Skin epidermis (tissue), 12 donors: ENCODE measurements at regions not wholly inside any gene's neighbourhood (a gene's known extent, or its start where the extent isn't known, plus 50 kb on each side); places are given as distances from the start of the nearest gene placed in this dataset.
"Not testable (repeated sequence)": the region's sequence is repeated elsewhere in the genome, so short reads cannot be mapped to it uniquely, and the experiment has no call there.

ENCODE experiments used
- H3K27ac ChIP-seq, 21 experiments: fragments of 200-600 bp; sonication (generic) in 11 of 21; one replicate each; pipeline ENCODE4 v1.5.0; 2020; ENCODE audit warnings: mild to moderate bottlenecking in 3 of 21, inconsistent platforms in 2 of 21, moderate library complexity in 2 of 21
- H3K4me3 ChIP-seq, 7 experiments: fragments of 200-600 bp; sonication (generic) in 2 of 7; one replicate each; pipeline ENCODE4 v1.5.0; 2020; ENCODE audit warnings: inconsistent platforms in 2 of 7, mild to moderate bottlenecking in 2 of 7, moderate library complexity in 1 of 7

DNA sequence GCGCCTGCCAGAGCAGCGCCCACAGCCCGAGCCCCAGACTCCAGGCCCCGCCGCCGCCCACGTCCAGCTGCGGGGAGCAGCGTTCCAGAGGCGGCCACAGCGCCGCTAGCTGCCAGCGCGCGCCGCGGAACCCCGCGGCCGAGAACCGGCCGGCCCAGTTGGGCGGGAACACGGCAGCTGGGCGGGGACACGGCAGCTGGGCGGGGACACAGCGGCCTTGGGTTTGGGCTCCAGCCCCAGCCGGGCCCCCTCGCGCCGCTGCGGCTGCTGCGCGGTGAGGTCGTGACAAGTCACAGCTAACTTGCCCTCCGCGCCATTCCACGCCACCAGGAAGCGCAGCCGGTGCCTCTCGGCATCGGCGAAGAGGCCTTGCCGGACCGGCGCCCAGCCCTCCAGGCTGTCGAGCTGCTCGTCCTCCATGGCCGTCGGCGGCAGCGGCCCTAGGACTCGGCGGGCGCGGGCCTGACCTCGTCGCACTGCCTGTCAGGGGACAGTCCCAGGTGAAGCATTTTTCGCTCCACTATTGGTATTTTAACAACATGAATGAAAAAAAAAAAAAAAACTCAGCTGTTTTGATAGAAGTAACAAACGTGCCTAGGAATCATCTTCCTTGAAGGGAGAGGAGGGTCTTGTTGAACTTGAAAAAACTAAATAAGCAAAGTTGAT, 56.6 kb upstream of the GOLGA8N start:
- peak overlapping the region in 18 of 21 experiments; percentile 50 to 84 (median 77) for H3K27ac ChIP-seq
- H3K4me3 ChIP-seq = peak overlapping the region; percentile 39 to 54 (median 44)

DNA sequence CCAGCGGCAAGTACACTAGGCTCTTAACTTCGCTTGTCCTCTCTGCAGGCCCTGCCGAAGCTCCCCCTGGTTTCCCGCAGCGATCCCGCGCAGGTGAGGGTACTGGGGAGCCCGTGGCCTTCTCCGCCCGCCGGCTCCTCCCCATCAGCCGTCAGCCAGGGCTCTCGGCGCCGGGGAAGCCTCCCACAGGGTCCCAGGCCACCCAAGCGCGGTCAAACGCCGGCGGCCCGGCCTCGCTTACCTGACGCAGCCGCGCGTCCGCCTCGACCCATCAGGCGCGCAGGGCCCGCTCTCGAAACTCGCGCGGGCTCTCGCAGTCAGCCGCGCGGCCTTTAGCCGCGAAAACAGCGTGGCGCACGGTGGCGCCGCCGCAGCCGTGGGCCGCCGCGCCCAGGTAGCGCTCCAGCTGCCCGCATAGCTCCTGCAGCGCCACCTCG, 57.2 kb upstream of the GOLGA8N start:
- not testable (repeated sequence) for H3K27ac ChIP-seq
- H3K4me3 ChIP-seq = peak overlapping the region in 2 of 7 experiments; percentile 39 to 54

DNA sequence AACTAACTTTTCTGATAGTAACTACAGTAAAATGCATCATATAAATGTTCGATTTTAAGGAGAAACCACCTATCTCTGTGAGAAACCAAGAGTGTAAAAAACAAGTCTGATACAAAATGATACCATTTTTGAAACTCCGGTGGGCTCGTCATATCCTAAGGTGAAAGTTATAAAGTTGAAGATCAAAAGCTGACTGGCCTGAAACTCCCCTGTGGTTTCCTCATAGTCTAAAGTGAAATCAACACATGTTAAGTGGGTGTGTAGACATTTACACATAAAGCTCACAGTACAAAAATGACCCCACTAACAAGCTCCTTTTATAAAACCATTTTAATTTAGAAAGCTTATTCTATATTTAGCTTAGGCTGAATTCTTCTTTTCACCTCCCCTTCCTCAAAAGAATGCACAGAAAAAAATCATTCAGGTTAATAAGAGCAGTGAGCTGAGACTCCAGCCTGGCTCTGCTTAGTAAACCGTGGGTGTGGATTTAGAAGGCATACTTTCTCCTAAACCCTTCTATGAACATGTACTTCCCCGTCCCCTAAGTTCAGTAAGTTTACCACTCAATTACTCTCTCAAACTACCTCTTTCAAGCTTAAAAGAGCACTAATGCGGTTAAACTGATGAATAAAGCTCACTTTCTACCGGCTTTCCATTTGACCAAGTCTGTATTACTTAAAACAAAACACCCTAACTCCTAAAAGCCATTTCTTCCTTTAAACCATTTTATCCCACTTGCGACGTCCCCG, 57.9 kb upstream of the GOLGA8N start:
- H3K27ac ChIP-seq, H3K4me3 ChIP-seq: not testable (repeated sequence)

DNA sequence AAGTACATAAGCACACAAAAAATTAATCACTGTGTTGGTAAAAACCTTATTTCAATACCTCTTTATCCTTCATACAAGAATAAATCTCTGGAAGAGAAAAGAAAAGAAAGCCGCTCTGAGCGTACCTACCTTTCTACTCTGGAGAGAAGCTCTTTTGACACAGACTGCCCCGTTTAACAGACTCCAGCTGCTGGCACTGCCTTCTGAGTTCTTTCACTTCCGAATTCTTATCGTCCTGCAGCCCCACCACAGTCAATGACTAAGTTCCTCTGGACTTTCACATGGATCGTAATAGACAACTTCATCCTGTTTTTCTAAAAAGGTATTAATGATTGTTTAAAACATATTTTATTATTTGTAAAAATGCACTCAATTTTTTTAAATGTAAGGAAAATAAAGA, 67.5 kb upstream of the GOLGA8O start:
- H3K4me3 ChIP-seq, H3K27ac ChIP-seq: not testable (repeated sequence)

DNA sequence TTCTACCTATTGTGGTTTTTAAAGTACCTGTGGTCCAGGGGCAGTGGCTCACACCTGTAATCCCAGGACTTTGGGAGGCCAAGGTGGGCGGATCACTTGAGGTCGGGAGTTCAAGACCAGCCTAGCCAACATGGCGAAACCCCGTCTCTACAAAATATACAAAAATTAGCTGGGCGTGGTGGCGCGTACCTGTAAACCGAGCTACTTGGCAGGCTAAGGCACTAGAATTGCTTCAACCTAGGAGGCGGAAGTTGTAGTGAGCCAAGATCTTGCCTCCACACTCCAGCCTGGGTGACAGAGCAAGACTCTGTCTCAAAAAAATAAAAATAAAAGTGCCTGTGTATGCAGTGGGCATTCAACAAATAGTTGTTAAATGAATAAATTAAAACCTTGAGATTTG, 67.0 kb upstream of the GOLGA8O start:
- H3K4me3 ChIP-seq, H3K27ac ChIP-seq: not testable (repeated sequence)

DNA sequence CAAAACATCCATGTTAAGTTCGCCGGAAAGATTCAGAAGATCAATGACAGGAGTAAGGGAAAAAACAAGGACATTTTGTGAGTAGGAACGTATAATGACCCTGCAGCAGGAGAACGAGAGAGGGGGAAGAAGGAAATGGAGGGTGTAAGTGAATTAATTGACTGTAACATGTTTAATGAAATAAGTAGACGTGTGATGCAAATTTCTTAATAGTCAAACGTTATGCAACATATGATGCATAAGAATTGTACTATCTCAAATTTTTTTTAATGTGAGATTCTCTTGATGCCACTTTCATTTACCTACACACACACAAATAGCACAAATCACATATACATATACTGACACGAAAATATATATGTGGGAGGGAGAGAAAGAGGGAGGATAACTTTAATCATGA, 63.5 kb upstream of the GOLGA8O start:
- not testable (repeated sequence) for H3K27ac ChIP-seq, H3K4me3 ChIP-seq

DNA sequence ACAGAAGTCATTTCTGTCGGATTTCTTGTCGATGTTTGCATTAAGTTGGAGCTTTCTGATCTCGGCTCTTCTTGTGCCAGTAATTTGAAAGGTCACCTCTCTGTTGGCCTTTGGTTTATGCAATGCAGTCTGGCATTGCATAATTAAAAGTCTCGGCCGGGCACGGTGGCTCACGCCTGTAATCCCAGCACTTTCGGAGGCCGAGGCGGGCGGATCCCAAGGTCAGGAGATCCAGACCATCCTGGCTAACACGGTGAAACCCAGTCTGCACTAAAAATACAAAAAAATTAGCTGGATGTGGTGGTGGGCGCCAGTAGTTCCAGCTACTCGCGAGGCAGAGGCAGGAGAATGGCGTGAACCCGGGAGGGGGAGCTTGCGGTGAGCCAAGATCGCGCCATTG, 62.6 kb upstream of the GOLGA8O start:
- not testable (repeated sequence) for H3K27ac ChIP-seq, H3K4me3 ChIP-seq

DNA sequence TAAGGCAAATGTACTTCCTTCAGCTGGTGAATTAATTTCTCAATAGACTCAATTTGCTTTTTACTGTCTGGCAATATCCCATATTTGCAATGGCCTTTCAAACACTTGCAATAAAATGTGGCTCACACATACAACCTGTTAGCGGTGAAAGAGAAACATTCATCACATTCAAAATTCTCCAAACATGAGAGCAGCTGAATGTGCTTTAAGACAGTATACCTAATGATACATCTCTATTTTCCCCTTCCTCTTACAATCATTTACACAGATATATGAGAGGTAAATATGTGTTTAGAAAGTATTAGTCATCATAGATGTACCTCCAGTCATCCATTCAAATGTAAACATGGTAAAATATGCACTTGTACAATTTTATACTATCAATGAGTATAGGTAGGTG, 61.5 kb upstream of the GOLGA8O start:
- H3K27ac ChIP-seq, H3K4me3 ChIP-seq: not testable (repeated sequence)

DNA sequence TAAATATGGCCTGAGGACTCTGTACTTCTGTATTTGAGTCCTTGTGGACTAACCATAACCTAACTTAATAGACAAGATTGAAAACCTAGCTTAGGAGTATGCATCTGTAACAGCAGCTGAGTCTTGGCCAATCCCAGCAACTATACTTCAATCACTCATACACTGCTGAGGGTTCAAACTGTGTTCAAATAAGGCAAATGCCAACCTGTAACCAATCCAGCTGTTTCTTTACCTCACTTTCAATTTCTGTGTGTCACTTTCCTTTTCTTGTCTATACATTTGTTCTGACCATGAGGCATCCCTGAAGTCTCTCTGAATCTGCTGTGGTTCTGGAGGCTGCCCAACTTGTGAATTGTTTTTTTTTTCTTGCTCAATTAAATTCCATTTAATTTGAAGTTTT, 57.9 kb upstream of the GOLGA8O start:
- H3K4me3 ChIP-seq, H3K27ac ChIP-seq: not testable (repeated sequence)

DNA sequence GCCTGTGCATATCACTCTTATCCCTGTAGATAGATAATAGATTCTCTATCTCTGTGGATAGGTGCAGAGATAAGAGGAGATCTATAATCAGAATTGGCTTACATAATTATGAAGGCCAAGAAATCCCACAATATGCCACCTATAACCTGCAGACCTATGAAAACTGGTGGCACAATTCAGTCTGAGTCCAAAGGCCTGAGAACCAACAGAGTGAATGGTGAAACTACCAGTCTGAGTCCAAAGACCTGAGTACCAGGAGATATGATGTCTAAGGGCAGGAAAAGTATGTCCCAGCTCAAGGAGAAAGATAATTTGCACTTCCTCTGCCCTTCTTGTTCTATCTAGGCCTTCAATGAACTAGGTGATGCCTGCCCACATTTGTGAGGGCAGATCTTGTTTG, 54.6 kb upstream of the GOLGA8O start:
- not testable (repeated sequence) for H3K27ac ChIP-seq, H3K4me3 ChIP-seq

DNA sequence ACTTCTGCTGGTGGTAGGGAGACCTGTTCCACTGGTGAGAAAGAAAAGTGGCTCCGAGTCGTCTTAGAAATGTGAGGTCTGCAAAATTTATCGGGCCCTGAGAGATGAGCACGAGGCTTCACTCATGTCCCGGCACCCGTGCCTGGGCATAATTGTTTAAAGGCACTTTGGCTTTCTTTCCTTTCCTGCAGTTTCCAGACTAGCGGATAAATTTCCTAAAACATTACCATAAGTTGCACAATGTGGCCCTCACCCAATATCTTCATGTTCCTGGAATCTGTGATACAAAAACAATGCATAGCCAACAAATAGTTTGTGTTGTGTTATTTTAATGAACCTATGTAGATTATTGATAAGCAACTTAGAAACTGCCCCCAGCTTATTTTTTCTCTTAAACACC, 52.6 kb upstream of the GOLGA8O start:
- not testable (repeated sequence) for H3K4me3 ChIP-seq

DNA sequence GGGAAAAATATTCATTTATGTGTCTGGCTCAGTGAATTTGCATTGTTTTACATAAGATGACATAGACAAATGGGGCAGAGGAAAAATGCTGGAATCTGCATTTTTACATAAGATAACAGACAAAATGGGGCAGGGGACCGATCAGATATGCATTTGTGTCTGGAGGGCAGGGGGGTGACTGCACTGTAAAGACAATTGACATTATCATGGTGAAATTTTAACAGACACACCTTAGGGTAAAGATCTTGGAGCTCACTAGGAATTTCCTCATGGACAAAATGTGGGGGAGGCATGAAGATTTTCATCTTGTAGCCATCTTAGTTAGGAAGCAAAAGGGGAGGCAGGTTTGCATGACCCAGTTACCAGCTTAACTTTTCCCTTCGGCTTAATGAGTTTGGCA, 51.4 kb upstream of the GOLGA8O start:
- not testable (repeated sequence) for H3K27ac ChIP-seq, H3K4me3 ChIP-seq

More for the DNA sequence above, 52.6 kb upstream of the GOLGA8O start:
- H3K27ac ChIP-seq = not testable (repeated sequence)

DNA sequence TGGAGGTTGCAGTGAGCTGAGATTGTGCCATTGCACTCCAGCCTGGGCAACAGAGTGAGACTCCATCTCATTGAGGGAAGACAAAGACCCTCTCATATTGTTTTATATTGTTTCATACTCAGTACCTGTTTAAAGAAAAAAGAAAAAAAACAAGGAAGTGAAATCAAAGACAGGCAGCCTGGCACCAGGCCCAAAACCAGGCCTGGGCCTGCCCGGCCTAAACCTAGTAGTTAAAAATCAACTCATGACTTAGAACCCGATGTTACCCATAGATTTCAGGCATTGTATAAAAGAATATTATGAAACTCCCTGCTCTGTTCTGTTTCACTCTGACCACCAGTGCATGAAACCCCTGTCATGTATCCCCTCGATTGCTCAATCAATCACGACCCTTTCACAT, 50.2 kb upstream of the GOLGA8O start:
- H3K4me3 ChIP-seq, H3K27ac ChIP-seq: not testable (repeated sequence)
